ENCODE measurements at regions not wholly inside any gene's neighbourhood (a gene's known extent, or its start where the extent isn't known, plus 50 kb on each side); places are given as distances from the start of the nearest gene placed in this dataset.

DNA sequence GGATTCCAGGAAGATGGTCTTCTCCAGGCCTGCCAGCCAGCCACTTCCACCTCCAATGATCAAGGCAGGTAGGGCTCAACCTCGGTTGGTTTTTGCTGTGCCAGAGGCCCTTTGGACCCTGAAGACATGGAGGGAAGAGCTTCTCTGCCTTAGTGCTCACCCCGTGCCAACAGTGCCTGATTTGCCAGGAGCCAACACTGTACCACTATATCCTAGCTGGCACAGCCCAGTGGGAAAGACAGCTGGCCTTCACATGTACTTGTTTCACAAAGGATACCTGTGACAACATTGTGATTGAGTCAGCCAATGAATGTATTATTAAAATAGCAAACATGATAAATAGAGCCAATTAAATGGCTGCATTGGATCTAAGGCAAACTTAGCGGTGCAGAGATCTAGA is 51.9 kb upstream of the PRPS1 start:
- intact Hi-C loops (cut with micrococcal nuclease; ENCODE audit: unreplicated experiment), result no loop called here
- FAIRE-seq (no peak), DNase-seq (ENCODE audit: low read depth, low spot score) (no peak), ATAC-seq (no peak)
- no peak overlapping the region for H3K4me3 ChIP-seq
- no peaks in the 10 kb centered on the region for H3K36me3 ChIP-seq (ENCODE audit: control insufficient read depth in 2 of 2, insufficient read depth in 2 of 2, low read length in 1 of 2)
- H3K4me2 ChIP-seq (ENCODE audit: control insufficient read depth, insufficient read depth), result no peak overlapping the region
- ChIA-PET RAD21 (ENCODE audit: unreplicated experiment) (no interaction called here), POLR2A (interaction anchor here (0.6 kb wide), 1 partner anchor 10 kb away, joined by 4 read pairs; no protein-coding TSS in a partner anchor), SMC1A (ENCODE audit: uncharacterized antibody, unreplicated experiment) (interaction anchor here (0.9 kb wide), 1 partner anchor 24 kb away, joined by 3 read pairs; no protein-coding TSS in a partner anchor), CTCF (no interaction called here)
- no peak overlapping the region for H3K9ac ChIP-seq (ENCODE audit: control insufficient read depth, insufficient read depth, low read length)
- in situ Hi-C loops (cut with MboI), result no loop called here
- BruUV-seq (replicated peaks), result no TSS peak
- H3K79me2 ChIP-seq (ENCODE audit: control insufficient read depth, insufficient read depth, low read length), result no peaks in the 10 kb centered on the region
- H2AFZ ChIP-seq (ENCODE audit: control insufficient read depth, low read depth, low read length), result no peak overlapping the region
- no peak overlapping the region for H3K27ac ChIP-seq (ENCODE audit: control insufficient read depth, insufficient read depth)
- H3K27me3 ChIP-seq (replicated peaks in 1 of 2; ENCODE audit: control insufficient read depth in 2 of 2, insufficient read depth in 2 of 2, low read length in 1 of 2), result no peaks in the 10 kb centered on the region
- H3K4me1 ChIP-seq (ENCODE audit: control insufficient read depth, insufficient read depth, low read length), result no peaks in the 10 kb centered on the region
- TF ChIP-seq, protein P1, sequence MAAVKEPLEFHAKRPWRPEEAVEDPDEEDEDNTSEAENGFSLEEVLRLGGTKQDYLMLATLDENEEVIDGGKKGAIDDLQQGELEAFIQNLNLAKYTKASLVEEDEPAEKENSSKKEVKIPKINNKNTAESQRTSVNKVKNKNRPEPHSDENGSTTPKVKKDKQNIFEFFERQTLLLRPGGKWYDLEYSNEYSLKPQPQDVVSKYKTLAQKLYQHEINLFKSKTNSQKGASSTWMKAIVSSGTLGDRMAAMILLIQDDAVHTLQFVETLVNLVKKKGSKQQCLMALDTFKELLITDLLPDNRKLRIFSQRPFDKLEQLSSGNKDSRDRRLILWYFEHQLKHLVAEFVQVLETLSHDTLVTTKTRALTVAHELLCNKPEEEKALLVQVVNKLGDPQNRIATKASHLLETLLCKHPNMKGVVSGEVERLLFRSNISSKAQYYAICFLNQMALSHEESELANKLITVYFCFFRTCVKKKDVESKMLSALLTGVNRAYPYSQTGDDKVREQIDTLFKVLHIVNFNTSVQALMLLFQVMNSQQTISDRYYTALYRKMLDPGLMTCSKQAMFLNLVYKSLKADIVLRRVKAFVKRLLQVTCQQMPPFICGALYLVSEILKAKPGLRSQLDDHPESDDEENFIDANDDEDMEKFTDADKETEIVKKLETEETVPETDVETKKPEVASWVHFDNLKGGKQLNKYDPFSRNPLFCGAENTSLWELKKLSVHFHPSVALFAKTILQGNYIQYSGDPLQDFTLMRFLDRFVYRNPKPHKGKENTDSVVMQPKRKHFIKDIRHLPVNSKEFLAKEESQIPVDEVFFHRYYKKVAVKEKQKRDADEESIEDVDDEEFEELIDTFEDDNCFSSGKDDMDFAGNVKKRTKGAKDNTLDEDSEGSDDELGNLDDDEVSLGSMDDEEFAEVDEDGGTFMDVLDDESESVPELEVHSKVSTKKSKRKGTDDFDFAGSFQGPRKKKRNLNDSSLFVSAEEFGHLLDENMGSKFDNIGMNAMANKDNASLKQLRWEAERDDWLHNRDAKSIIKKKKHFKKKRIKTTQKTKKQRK (IDR thresholded peaks at IDR 0.05; ENCODE audit: low read depth, low read length), result no peak
- TF ChIP-seq IRF5 (IDR thresholded peaks at IDR 0.05; ENCODE audit: borderline replicate concordance) (no peak), CBX3 (IDR thresholded peaks at IDR 0.05; ENCODE audit: borderline replicate concordance, low read depth) (no peak), TCF3 (IDR thresholded peaks at IDR 0.05; ENCODE audit: borderline replicate concordance, insufficient read depth, low read depth, low read length) (no peak), SUPT20H (IDR thresholded peaks at IDR 0.05; ENCODE audit: borderline replicate concordance, control insufficient read depth, low read depth, low read length) (no peak), SMAD1 (IDR thresholded peaks at IDR 0.05; ENCODE audit: low read depth, partially characterized antibody) (no peak), SMAD5 (IDR thresholded peaks at IDR 0.05; ENCODE audit: low read depth) (no peak), YY1 (IDR thresholded peaks at IDR 0.05; ENCODE audit: low read depth, low read length) (no peak), SMC3 (IDR thresholded peaks at IDR 0.05; ENCODE audit: borderline replicate concordance, low read length) (no peak), MEF2A (IDR thresholded peaks at IDR 0.05; ENCODE audit: insufficient read depth, low read depth, low read length) (no peak)
- H3K9me3 ChIP-seq (replicated peaks; ENCODE audit: control insufficient read depth, insufficient read depth, low read length), result no peaks in the 10 kb centered on the region
- WGBS (ENCODE audit: insufficient coverage, insufficient replicate concordance, low lambda C conversion rate, missing lambda C conversion rate), result 49% methylated on average over 3 of the region's 3 CpGs
- H4K20me1 ChIP-seq (ENCODE audit: control insufficient read depth, insufficient read depth), result no peaks in the 10 kb centered on the region
